GM12874 (cell line): ENCODE measurements at regions not wholly inside any gene's neighbourhood (a gene's known extent, or its start where the extent isn't known, plus 50 kb on each side); places are given as distances from the start of the nearest gene placed in this dataset.

Source experiments
- TF ChIP-seq, protein P1 (sequence below): IDR thresholded peaks from 2 replicates; pipeline ENCODE4 v1.5.1; 2011; ENCODE audit warnings: low read depth, mild to moderate bottlenecking, control low read depth, low read length, moderate library complexity; ENCODE audit not compliant: insufficient read depth

DNA sequence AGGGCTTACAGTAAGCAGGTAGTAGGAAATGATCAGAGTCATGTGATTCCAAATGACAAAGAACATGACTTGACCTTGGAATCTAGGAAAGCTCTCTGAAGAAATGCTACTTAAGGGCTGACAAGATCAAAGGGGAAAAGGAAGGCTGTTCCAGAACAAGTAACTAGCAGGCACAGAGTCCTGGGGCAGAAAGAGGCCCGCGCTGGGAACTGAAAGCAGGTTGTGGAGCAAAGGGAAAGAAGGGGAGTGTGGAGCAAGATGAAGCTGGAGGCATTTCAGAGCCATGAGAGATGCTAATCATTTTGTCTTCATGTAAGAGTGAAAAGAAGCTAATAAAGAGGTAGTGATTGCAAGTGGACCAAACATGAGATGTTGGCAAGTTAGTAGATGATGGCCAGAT, 397.5 kb downstream of the DTWD2 start:
- TF ChIP-seq, protein P1, sequence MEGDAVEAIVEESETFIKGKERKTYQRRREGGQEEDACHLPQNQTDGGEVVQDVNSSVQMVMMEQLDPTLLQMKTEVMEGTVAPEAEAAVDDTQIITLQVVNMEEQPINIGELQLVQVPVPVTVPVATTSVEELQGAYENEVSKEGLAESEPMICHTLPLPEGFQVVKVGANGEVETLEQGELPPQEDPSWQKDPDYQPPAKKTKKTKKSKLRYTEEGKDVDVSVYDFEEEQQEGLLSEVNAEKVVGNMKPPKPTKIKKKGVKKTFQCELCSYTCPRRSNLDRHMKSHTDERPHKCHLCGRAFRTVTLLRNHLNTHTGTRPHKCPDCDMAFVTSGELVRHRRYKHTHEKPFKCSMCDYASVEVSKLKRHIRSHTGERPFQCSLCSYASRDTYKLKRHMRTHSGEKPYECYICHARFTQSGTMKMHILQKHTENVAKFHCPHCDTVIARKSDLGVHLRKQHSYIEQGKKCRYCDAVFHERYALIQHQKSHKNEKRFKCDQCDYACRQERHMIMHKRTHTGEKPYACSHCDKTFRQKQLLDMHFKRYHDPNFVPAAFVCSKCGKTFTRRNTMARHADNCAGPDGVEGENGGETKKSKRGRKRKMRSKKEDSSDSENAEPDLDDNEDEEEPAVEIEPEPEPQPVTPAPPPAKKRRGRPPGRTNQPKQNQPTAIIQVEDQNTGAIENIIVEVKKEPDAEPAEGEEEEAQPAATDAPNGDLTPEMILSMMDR = no peak

DNA sequence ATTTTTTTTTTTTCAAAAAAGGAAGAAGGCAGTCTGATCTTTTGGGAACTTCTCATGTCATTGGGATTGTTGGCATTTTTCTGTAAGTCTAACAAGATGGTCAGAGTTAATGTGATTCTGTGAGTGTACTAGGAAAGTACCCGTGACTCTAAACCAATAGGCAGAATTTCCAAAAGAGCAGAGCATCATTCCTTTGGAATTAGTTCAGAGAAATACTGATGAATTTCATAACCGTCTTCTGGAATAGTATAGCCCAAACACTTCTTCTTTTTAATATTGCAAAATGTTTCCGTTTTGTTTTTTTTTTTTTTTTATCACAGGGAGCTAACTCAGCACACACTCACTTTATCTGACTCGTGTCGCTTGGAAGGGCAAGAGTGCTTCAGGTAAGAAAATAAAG, 407.4 kb downstream of the DTWD2 start:
- TF ChIP-seq, protein P1 = no peak

DNA sequence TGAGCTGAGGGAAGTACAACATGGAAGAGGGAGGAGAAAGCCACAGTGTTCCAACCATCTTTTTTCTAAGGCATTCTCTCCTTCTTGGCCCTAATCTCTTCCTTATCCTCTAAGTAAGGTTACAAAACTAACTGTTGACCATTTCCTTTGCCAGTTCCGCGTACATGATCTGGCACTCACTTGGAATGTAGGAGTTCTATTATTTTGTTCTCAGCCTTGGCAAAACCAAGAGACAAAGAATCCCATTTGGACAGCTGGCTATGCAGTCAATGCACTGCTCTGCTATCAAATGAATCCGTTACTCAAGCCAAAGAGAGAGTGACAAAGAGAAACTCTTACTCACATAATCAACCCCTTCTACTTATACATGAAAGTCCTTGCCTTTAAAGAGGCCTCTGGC, 410.3 kb downstream of the DTWD2 start:
- TF ChIP-seq, protein P1 = no peak

DNA sequence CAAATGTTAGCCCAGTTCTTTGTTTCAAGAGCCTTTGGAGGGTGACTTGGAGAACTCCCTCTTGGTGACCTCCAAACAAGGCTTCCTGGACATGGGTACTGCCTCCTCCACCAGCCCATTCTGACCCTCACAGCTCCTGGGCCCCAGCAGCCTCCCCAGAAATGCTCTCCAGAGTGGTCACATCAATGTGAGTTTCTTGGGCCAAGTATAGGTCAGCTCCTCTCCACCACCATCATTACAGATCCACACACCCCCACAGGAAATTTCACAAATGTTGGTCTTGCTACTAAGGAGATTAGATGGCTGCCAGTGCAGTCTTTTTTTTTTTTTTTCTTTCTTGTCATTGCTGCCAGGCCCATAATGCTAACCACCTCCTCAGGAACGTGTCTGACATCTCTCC, 410.7 kb downstream of the DTWD2 start:
- TF ChIP-seq, protein P1 = no peak

DNA sequence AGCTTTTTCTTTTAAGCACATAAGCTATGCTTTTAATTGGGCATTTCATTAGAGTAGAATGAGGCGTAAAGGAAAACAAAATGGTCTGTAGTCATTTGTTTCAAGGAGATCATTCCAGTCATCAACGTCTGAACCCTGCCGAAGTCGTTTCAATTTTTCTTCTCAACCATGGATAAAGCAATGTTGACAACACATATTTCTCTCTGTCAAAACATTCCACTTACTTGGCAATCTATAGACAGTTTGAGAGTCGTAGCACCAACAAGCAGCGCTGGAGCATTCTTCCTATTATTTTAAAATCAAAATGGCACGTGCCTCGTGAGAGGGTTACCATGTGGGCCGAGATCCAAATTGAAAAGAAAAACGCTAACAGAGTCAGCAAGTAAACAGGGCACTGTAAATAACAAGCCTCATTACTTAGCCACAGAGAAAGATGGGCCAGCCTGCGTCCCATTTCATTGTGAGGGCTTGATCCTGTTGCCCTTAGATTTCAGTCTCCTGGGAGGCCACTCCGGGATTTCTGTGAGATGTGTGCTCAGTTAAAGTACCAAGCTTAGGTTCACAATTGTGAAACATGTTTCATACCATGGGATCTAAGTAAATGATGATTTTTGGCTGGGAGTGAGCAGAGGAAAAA, 422.9 kb downstream of the DTWD2 start:
- TF ChIP-seq, protein P1 = no peak

DNA sequence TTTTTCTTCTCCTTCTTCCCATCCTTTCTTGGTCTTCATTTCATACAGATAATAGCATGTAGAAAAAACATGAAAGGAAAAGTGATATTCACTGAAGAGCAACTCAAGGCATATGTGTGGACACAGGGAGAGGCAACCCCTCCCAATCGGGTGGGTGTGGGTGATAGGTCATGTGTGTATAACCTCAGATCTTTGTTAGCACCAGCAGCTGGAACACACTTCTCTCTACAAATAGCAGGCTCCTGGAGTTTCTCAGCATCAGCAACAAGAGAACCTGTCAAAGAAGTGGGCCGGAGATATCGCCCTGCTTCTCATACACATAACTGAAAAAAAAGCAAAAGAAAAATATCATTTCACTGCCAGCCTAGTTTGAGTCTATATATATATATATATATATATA, 426.4 kb downstream of the DTWD2 start:
- TF ChIP-seq, protein P1 = no peak

DNA sequence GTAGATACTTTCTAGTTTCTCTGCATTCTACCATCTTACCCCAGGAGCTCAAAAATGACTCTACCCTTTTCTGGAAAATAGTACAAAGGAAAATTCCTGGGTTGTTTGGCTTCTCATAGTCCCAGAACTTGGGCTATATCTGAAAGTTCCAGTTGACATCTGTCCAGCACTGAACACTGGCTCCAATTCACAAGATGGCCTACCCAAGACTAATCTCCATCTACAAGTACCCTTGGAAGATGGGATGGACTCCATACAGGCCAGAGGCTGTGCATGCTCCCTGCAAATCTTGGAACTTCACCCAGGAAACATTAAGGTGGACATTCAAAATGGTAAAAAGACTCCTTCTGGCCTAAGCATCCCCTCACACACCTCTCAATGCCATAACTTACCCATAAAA, 427.1 kb downstream of the DTWD2 start:
- TF ChIP-seq, protein P1 = no peak
